ENCODE measurements at regions not wholly inside any gene's neighbourhood (a gene's known extent, or its start where the extent isn't known, plus 50 kb on each side); places are given as distances from the start of the nearest gene placed in this dataset.

DNA sequence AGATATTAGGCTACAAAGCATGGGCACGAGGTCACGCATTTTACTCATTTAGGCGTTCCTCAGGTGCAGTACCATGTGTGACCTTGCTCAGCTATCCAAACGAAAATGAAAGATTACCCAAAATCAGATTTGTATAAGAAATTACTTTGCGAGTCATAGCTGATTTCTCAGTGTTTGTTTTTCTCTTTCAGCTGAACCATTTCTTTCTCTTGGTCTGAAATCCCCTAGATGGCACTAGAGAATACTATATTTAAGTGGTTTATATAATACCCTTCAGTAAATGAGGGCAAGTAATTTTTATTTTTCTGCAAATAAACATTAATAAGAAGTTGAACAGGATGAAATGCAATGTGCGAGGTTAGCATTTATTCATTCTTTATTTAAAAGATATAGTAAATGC lies 496.6 kb downstream of the STIM2 start:
- TF ChIP-seq, protein P1, sequence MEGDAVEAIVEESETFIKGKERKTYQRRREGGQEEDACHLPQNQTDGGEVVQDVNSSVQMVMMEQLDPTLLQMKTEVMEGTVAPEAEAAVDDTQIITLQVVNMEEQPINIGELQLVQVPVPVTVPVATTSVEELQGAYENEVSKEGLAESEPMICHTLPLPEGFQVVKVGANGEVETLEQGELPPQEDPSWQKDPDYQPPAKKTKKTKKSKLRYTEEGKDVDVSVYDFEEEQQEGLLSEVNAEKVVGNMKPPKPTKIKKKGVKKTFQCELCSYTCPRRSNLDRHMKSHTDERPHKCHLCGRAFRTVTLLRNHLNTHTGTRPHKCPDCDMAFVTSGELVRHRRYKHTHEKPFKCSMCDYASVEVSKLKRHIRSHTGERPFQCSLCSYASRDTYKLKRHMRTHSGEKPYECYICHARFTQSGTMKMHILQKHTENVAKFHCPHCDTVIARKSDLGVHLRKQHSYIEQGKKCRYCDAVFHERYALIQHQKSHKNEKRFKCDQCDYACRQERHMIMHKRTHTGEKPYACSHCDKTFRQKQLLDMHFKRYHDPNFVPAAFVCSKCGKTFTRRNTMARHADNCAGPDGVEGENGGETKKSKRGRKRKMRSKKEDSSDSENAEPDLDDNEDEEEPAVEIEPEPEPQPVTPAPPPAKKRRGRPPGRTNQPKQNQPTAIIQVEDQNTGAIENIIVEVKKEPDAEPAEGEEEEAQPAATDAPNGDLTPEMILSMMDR (IDR thresholded peaks at IDR 0.05), result no peak
- TF ChIP-seq POLR2A (IDR thresholded peaks at IDR 0.05) (no peak), EP300 (IDR thresholded peaks at IDR 0.05) (no peak), POLR2AphosphoS5 (IDR thresholded peaks at IDR 0.05) (no peak)
